ENCODE measurements at regions not wholly inside any gene's neighbourhood (a gene's known extent, or its start where the extent isn't known, plus 50 kb on each side); places are given as distances from the start of the nearest gene placed in this dataset.

GRCh38 chr4:79850626-79851025 is 222.4 kb downstream of the ANTXR2 start:
- no peak for TF ChIP-seq CTCF (IDR thresholded peaks at IDR 0.05; ENCODE audit: low read depth, low read length)
- DNase-seq (ENCODE audit: extremely low read depth, low read depth), result no peak

DNA sequence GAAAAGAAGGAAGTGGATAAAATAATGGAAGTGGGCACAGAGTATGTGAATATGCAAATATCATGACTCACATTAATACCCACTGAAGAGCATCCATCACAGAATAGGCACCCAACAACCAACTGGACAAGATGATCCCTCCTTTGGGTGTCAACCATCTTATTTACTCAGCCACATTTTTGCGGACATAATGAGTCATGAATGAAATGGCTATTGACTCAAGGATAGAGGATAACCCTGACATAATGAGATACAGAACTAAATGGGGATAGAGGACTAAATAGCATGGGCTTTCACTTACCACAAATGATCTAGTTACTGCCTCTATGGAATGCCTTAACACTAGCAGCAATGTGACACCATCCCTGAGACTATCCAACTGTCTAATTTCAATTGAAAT is 224.7 kb downstream of the ANTXR2 start:
- no peak for TF ChIP-seq CTCF (IDR thresholded peaks at IDR 0.05; ENCODE audit: low read depth, low read length)
- DNase-seq (ENCODE audit: extremely low read depth, low read depth), result no peak

DNA sequence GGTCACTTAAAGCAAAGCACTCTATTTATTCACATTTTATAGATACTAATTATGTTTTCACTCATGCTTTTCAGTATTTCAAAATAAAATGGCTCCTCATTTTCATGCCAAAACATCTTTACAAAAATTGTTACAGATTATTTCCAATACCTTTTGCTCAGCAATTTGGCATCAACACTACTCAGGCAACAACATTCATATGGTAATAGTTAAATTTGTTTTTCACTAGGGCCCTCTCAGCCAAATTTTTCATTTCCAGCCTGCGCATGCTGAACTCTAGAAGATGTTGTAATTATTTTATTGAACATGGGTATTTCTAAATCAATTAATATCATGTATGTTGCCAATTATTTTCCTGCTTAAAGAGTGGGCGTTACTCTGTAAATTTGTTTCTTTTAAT is 225.6 kb downstream of the ANTXR2 start:
- TF ChIP-seq CTCF (IDR thresholded peaks at IDR 0.05; ENCODE audit: low read depth, low read length), result no peak
- no peak for DNase-seq (ENCODE audit: extremely low read depth, low read depth)

DNA sequence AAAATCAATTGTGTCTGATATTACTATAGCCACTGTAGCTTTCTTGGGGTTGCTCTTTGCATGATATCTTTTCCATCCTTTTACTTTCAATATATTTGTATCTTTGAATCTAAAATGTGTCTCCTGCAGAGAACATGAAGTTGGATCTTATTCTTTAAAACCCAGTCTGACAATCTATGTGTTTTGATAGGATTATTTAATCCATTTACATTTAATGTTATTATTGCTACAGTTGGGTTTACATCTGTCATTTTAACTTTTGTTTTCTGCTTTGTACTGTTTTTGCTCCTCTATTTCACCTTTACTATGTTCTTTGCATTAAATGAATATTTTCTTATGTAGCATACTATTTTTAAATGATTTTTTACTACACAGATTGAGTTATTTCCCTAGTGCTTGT is 230.9 kb downstream of the ANTXR2 start:
- DNase-seq (ENCODE audit: extremely low read depth, low read depth), result no peak
- no peak for TF ChIP-seq CTCF (IDR thresholded peaks at IDR 0.05; ENCODE audit: low read depth, low read length)

DNA sequence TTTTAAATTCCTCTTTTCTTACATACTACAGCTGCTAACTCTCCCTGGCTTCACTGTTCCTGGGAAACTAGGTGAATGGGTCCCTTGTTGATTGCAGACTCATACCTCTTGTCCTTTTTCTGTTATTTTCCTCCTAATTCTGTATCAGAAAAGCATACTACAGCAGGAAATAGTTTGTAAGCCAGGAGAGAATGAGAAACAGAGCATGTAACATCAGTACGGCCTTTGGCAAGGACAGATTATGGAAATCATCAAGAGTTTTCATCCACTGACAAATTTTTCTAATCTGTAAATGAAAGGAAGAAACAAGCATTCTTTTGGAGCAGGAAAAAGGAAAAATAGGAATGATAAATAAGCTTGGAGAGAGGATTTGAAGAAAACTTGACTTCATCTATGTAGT is 239.2 kb downstream of the ANTXR2 start:
- TF ChIP-seq CTCF (IDR thresholded peaks at IDR 0.05; ENCODE audit: low read depth, low read length), result no peak
- DNase-seq (ENCODE audit: extremely low read depth, low read depth), result no peak

DNA sequence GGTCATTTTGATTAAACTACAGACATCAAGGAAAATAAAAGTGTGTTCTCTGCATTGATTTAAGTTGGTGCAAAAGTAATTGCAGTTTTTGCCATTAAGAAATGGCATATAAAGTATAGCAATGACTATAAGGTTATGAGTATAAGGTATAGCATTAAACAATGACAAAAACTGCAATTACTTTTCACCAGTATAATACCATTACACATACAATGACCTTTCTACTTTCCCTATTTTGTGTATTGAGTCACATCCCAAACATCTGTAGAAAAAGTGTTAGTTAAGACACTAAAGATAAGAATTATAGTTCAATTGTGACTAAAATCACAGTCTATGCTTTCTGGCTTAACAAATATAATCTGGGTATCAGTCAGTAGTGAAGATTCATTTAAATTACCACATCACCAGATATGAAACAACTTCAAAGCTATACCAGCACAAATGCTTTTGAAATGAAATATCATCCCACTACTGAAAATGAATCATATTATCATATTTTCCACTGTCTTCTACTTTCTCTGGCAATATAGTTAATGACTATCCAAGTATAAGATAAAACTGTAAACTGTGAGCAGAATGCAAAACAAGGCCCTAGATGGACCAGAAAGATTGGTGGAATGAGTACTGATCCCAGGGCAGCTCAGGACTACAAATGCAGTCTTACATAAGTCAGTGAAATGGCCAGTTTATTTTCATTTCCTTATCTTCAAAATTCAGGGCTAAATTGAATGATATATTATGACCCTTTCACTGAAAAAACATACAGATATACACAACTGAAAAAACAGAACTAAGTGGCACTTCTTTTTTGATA is 241.1 kb downstream of the ANTXR2 start:
- DNase-seq (ENCODE audit: extremely low read depth, low read depth), result no peak
- no peak for TF ChIP-seq CTCF (IDR thresholded peaks at IDR 0.05; ENCODE audit: low read depth, low read length)

DNA sequence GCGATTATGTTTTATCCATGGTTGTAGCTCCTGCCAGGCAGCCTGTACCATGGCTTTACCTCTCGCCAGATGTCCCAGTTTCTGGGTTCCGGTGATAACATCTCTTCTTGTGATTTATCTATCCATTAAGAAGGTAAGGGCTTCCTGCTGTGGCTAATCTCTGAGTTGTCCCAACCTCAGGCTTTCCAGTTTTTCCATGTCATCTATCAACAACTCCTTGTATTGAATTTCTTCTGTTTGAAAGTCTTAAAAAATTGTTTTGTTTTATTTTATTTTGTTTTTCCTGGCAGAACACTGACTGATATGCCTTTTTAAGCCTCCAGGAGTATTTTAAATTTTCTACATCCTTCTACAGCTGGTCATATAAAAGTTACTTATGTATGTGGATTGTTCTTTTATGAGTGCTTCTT is 241.9 kb downstream of the ANTXR2 start:
- no peak for TF ChIP-seq CTCF (IDR thresholded peaks at IDR 0.05; ENCODE audit: low read depth, low read length)
- no peak for DNase-seq (ENCODE audit: extremely low read depth, low read depth)
